Esophagus muscularis mucosa (tissue), 4 donors: ENCODE measurements at regions not wholly inside any gene's neighbourhood (a gene's known extent, or its start where the extent isn't known, plus 50 kb on each side); places are given as distances from the start of the nearest gene placed in this dataset.

ENCODE experiments used
- DNase-seq: peaks from one replicate; pipeline ENCODE4 v3.0.0-alpha.2; 2017; ENCODE audit errors: extremely low spot score
- H3K27ac ChIP-seq, 4 donors: fragments of 200-600 bp; sonication (generic); replicated peaks in 1 of 4; 1 replicate in 3 of 4; 2 replicates in 1 of 4; pipeline ENCODE4 v1.5.1; 2016 to 2019; ENCODE audit warnings: mild to moderate bottlenecking in 1 of 4
- H3K27me3 ChIP-seq, 4 donors: fragments of 200-600 bp; sonication (generic); one replicate each; pipeline versions ENCODE4 v1.5.1 to v1.6.0; 2016 to 2019
- H3K36me3 ChIP-seq, 4 donors: fragments of 200-600 bp; sonication (generic); one replicate each; pipeline ENCODE4 v1.5.1; 2016 to 2019
- H3K4me1 ChIP-seq, 4 donors: fragments of 200-600 bp; sonication (generic); one replicate each; pipeline ENCODE4 v1.5.1; 2016 to 2019
- H3K4me3 ChIP-seq, 4 donors: fragments of 200-600 bp; sonication (generic); 1 replicate in 2 of 4; 2 replicates in 2 of 4; pipeline ENCODE4 v1.5.1; 2016 to 2019; ENCODE audit warnings: mild to moderate bottlenecking in 4 of 4, moderate library complexity in 1 of 4
- H3K9me3 ChIP-seq, 4 donors: fragments of 200-600 bp; sonication (generic); 1 replicate in 3 of 4; 2 replicates in 1 of 4; pipeline ENCODE4 v1.5.1; 2016 to 2019
- EP300 ChIP-seq: sonication (generic); formaldehyde crosslinking; IDR thresholded peaks from one replicate; pipeline ENCODE4 v1.6.1; 2017; ENCODE audit warnings: antibody characterized with exemption
- POLR2A ChIP-seq: fragments of 450-650 bp; IDR thresholded peaks from one replicate; pipeline ENCODE4 v1.6.1; 2017; ENCODE audit warnings: antibody characterized with exemption, moderate library complexity, mild to moderate bottlenecking, low read depth
- POLR2AphosphoS5 ChIP-seq, 2 donors: sonication (generic); formaldehyde crosslinking; IDR thresholded peaks; one replicate each; pipeline ENCODE4 v1.6.1; 2017; ENCODE audit warnings: antibody characterized with exemption in 2 of 2
- WGBS: methylation state at CpG from one replicate; pipeline ENCODE4 v1.1.5; 2018; 5-methylcytosine and 5-hydroxymethylcytosine counted together
- intact Hi-C: fragments of 100-400 bp; cut with DNase I; formaldehyde crosslinking; loops from one replicate; pipeline ENCODE4 v1.15.1; 2023
- TF ChIP-seq, protein P1 (sequence below), 3 experiments: fragments of 200-600 bp in 2 of 3; fragments of 450-650 bp in 1 of 3; sonication (generic) in 2 of 3; IDR thresholded peaks; one replicate each; pipeline ENCODE4 v1.5.1; 2017 to 2019; ENCODE audit warnings: antibody characterized with exemption in 3 of 3, mild to moderate bottlenecking in 2 of 3, moderate library complexity in 1 of 3

DNA sequence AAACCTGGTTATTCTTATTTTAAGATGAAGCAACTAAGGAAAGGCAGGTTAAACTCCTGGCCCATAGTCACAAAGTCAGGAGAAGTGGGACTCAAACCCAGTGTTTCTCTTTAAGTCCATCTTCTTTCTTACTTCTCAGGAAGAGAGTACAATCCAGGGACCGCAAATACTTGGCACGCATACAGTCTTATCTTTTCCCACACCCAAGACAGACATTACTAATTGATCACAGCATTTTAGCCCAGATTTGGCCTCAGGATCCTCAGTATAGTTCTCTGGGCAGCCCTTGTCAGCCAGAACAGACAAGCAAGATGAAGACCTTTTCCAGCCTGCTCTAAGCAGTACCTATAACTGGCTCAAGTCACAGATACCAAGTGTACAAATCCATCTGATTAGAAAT lies 125.5 kb upstream of the RAI14 start:
- no peak for TF ChIP-seq POLR2A
- TF ChIP-seq, protein P1, sequence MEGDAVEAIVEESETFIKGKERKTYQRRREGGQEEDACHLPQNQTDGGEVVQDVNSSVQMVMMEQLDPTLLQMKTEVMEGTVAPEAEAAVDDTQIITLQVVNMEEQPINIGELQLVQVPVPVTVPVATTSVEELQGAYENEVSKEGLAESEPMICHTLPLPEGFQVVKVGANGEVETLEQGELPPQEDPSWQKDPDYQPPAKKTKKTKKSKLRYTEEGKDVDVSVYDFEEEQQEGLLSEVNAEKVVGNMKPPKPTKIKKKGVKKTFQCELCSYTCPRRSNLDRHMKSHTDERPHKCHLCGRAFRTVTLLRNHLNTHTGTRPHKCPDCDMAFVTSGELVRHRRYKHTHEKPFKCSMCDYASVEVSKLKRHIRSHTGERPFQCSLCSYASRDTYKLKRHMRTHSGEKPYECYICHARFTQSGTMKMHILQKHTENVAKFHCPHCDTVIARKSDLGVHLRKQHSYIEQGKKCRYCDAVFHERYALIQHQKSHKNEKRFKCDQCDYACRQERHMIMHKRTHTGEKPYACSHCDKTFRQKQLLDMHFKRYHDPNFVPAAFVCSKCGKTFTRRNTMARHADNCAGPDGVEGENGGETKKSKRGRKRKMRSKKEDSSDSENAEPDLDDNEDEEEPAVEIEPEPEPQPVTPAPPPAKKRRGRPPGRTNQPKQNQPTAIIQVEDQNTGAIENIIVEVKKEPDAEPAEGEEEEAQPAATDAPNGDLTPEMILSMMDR (IDR thresholded peaks at IDR 0.05) = no peak
- TF ChIP-seq EP300 = no peak
- TF ChIP-seq POLR2AphosphoS5 (IDR thresholded peaks at IDR 0.05) = no peak
- H3K9me3 ChIP-seq = no peaks in the 10 kb centered on the region
- H3K4me1 ChIP-seq = peaks cover 0 to 46% (median 39%) of the 10 kb centered on the region in 4 donors
- peak overlapping the region in 3 of 4 donors; percentile 63 to 69 (median 67) for H3K27ac ChIP-seq
- WGBS = 46% methylated on average over 2 of the region's 2 CpGs
- no peaks in the 10 kb centered on the region for H3K27me3 ChIP-seq
- DNase-seq = no peak
- H3K36me3 ChIP-seq = no peaks in the 10 kb centered on the region
- no peak overlapping the region for H3K4me3 ChIP-seq
- intact Hi-C loops = no loop called here

DNA sequence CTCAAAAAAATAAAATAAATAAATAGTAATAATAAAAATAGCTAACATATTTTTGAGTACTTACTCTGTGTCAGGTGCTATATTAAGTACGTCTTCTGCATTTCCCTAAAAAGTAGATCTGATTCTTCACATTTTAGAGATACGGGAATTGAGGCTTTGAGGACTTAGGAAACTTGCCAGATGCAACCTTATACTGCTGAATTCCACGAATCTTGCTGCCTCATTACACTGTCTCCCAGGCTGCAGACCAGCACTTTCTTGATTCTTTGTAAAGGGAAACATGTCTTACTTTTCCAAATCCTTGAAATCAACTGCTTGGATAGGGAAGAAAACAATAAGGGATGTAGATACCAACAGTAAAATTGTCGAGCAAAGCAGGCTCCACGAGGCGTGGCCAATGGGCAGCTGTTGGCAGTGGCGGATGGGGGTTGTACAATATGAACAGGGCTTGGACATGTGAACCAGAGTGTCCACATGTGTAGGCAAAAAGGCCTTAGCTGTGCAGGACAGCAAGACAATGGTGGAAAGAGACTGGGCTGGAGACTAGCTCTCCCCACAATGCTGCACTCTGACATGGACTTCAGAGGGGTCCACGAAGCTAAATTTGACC lies 124.3 kb upstream of the RAI14 start:
- Histone ChIP-seq H3K4me1 (peaks cover 0 to 51% (median 39%) of the 10 kb centered on the region in 4 donors), H3K27me3 (no peaks in the 10 kb centered on the region), H3K36me3 (no peaks in the 10 kb centered on the region), H3K9me3 (no peaks in the 10 kb centered on the region), H3K27ac (no peak overlapping the region), H3K4me3 (no peak overlapping the region)
- intact Hi-C loops = no loop called here
- no peak for DNase-seq
- TF ChIP-seq, protein P1 (IDR thresholded peaks at IDR 0.05) = no peak
- TF ChIP-seq EP300 = no peak
- no peak for TF ChIP-seq POLR2AphosphoS5 (IDR thresholded peaks at IDR 0.05)
- no peak for TF ChIP-seq POLR2A
- WGBS = 76% methylated on average over 8 of the region's 8 CpGs

DNA sequence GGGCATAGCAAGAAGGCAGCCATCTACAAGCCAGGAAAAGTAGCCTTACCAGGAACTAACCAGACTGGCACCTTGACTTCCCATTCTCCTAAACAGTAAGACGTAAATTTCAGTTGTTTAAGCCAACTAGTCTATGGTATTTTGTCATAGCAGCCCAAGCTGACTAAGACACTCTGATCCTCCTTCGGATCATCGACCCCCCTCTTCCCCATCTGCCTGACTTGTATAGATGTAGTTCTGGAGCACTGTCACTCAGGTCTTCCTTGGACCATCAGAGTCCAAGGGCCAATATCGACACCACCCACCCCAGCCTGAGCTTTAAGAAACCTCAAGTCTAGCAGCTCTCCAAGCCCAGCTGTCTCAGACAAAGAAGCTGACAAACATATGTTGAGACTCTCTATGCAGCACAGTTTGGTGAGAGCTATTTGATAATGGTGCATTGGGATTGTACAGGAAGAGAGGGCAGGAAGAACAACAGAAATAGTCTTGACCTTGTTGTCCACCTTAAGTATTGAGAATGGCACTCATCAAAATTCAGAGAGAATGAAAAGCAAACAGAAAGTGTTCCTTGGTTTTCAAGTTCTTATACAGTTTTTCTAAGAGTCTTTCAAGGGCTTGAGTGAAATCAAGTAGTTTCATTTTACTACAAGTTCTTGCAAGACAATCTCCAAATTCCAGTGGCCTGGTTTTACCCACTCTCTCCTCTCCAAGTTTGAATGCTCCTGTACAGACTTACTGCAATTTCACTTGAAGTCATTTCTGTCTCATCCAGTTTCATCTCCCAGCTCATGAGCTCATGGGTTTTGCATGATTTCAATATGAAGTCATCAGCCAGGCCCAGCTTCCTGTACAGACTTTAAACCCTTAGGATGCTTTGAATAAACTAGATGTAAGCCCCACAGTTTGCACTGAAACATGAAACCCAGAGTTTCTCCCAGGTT lies 122.3 kb upstream of the RAI14 start:
- Histone ChIP-seq H3K36me3 (no peaks in the 10 kb centered on the region), H3K4me3 (no peak overlapping the region), H3K9me3 (no peaks in the 10 kb centered on the region), H3K27ac (peak overlapping the region in 2 of 4 donors; percentile 39 to 45), H3K27me3 (no peaks in the 10 kb centered on the region), H3K4me1 (peaks cover 0 to 51% (median 36%) of the 10 kb centered on the region in 4 donors)
- TF ChIP-seq EP300 (no peak), POLR2A (no peak), POLR2AphosphoS5 (IDR thresholded peaks at IDR 0.05) (no peak)
- TF ChIP-seq, protein P1 (IDR thresholded peaks at IDR 0.05) = no peak
- WGBS = 48% methylated on average over 4 of the region's 4 CpGs
- DNase-seq = no peak
- intact Hi-C loops = no loop called here

DNA sequence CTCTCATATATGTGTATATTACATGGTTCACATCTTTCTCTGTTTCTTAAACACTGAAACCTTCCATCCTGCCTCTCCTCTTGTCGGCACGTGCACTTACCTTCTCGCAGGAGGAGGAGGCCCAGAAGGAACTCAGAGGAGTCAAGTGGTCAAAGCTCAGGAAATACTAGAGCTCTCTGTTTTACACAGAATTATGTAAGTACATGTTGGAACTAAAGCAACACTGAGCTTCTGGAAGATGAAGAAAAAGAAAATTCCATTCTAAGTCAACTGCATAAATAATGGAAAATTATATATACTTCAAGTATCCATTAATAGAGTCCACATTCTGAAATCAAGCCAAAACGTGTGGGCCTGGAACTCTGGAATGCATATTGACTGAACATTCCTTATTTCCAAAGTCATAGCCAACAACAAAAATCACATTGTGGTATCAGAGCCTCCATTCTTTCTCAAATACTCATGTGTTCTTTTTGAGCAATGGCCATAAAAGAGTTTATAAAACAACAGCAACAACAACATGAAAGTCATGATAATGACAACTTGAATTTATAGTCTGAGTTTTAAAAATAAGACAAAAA lies 121.5 kb upstream of the RAI14 start:
- no peak for TF ChIP-seq POLR2AphosphoS5 (IDR thresholded peaks at IDR 0.05)
- no peak for TF ChIP-seq POLR2A
- TF ChIP-seq, protein P1 (IDR thresholded peaks at IDR 0.05) = no peak
- no peak for TF ChIP-seq EP300
- Histone ChIP-seq H3K36me3 (no peaks in the 10 kb centered on the region), H3K4me1 (peaks cover 0 to 45% (median 29%) of the 10 kb centered on the region in 4 donors), H3K9me3 (no peaks in the 10 kb centered on the region), H3K4me3 (no peak overlapping the region), H3K27ac (peak overlapping the region in 2 of 4 donors; percentile 39 to 45), H3K27me3 (no peaks in the 10 kb centered on the region)
- WGBS = 58% methylated on average over 4 of the region's 4 CpGs
- intact Hi-C loops = no loop called here
- DNase-seq = no peak
